ENCODE measurements at regions not wholly inside any gene's neighbourhood (a gene's known extent, or its start where the extent isn't known, plus 50 kb on each side); places are given as distances from the start of the nearest gene placed in this dataset.
"Not testable (repeated sequence)": the region's sequence is repeated elsewhere in the genome, so short reads cannot be mapped to it uniquely, and the experiment has no call there.

DNA sequence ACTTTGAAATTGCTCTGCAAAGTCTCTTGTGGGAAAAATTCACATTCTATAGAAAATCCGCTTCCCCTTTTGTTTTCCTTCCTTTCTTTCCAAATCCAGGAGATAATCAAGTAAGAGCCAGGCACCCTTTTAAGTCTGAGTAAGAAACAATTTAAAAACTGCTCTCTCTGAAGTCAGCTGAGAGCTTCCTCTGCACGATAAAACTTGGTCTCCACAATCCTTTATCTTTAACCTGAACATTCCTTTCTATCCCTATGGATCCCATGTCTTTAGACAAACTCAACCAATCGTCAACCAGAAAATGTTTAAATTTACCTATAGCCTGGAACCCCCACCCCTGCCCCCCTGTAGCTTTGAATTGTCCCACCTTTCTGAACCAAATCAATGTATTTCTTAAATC, 1723.6 kb upstream of the AGA start:
- no peaks in the 10 kb centered on the region for H3K4me1 ChIP-seq
- no peaks in the 10 kb centered on the region for H3K36me3 ChIP-seq
- H3K9me3 ChIP-seq = peaks cover 0 to 3% (median 0%) of the 10 kb centered on the region in 4 donors
- 60% methylated on average over 3 of the region's 3 CpGs for WGBS
- intact Hi-C loops (cut with DNase I) = no loop called here
- no peak overlapping the region for H3K4me3 ChIP-seq
- TF ChIP-seq EP300 (IDR thresholded peaks at IDR 0.05) (no peak), POLR2AphosphoS5 (IDR thresholded peaks at IDR 0.05) (no peak)
- H3K27ac ChIP-seq (replicated peaks in 1 of 4) = no peak overlapping the region
- no peak for DNase-seq (ENCODE audit: extremely low spot score)
- no peaks in the 10 kb centered on the region for H3K27me3 ChIP-seq

DNA sequence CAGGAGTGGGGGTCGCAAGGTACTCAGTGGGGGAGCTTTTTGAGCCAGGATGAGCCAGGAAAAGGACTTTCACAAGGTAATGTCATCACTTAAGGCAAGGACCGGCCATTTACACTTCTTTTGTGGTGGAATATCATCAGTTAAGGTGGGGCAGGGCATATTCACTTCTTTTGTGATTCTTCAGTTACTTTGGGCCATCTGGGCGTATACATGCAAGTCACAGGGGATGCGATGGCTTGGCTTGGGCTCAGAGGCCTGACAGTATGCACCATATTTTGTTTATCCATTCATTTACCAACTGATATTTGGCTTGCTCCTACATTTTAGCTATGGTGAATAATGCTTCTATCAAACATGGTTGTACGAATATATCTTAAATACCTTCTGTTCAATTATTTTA, 1728.1 kb upstream of the AGA start:
- intact Hi-C loops (cut with DNase I); DNase-seq (ENCODE audit: extremely low spot score); H3K27ac ChIP-seq (replicated peaks in 1 of 4); H3K4me1 ChIP-seq; H3K36me3 ChIP-seq; H3K27me3 ChIP-seq; H3K9me3 ChIP-seq; H3K4me3 ChIP-seq: not testable (repeated sequence)
- WGBS = 90% methylated on average over 5 of the region's 5 CpGs

- Histone ChIP-seq H3K4me1 (no peaks in the 10 kb centered on the region), H3K4me3 (no peak overlapping the region), H3K9me3 (peaks cover 0 to 14% (median 8%) of the 10 kb centered on the region in 4 donors), H3K36me3 (no peaks in the 10 kb centered on the region), H3K27me3 (no peaks in the 10 kb centered on the region), H3K27ac (replicated peaks in 1 of 4) (no peak overlapping the region)
- intact Hi-C loops (cut with DNase I) = no loop called here
- TF ChIP-seq EP300 (IDR thresholded peaks at IDR 0.05) (no peak), CTCF (IDR thresholded peaks at IDR 0.05) (no peak), POLR2A (IDR thresholded peaks at IDR 0.05; ENCODE audit: low read depth) (no peak), POLR2AphosphoS5 (IDR thresholded peaks at IDR 0.05) (no peak)
- no peak for DNase-seq (ENCODE audit: extremely low spot score)
Observed at GRCh38 chr4:179182741-179183140, 1740.5 kb upstream of the AGA start.

DNA sequence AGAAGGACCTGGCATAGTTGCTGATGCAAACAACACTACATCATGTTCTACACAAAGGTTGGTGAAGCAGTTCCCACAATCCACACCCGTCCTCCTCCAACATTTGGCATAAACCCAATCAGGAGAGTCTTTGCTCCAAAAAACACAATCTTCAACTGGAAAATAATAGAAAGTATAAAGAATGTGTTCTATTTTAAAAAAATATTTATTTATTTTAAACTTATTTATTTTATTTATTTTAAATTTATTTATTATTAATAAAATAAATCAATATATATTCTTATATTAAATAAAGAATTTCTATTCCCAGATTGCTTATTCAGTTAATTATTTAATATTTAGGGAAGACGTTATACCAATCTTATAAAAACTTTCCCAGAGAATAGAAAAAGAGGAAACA, 1753.7 kb upstream of the AGA start:
- Histone ChIP-seq H3K4me3 (no peak overlapping the region), H3K4me1 (no peaks in the 10 kb centered on the region), H3K27me3 (no peaks in the 10 kb centered on the region), H3K36me3 (no peaks in the 10 kb centered on the region), H3K9me3 (no peaks in the 10 kb centered on the region), H3K27ac (replicated peaks in 1 of 4) (no peak overlapping the region)
- TF ChIP-seq POLR2AphosphoS5 (IDR thresholded peaks at IDR 0.05) = no peak
- no peak for DNase-seq (ENCODE audit: extremely low spot score)
- 76% methylated on average over 2 of the region's 2 CpGs for WGBS
- intact Hi-C loops (cut with DNase I) = no loop called here

GRCh38 chr4:179196511-179196910, 1754.3 kb upstream of the AGA start:
- Histone ChIP-seq H3K27me3 (no peaks in the 10 kb centered on the region), H3K4me3 (no peak overlapping the region), H3K9me3 (no peaks in the 10 kb centered on the region), H3K27ac (replicated peaks in 1 of 4) (no peak overlapping the region), H3K4me1 (no peaks in the 10 kb centered on the region), H3K36me3 (no peaks in the 10 kb centered on the region)
- intact Hi-C loops (cut with DNase I) = no loop called here
- no peak for DNase-seq (ENCODE audit: extremely low spot score)
- no peak for TF ChIP-seq POLR2AphosphoS5 (IDR thresholded peaks at IDR 0.05)
- TF ChIP-seq POLR2A (IDR thresholded peaks at IDR 0.05; ENCODE audit: low read depth) = no peak
- TF ChIP-seq EP300 (IDR thresholded peaks at IDR 0.05) = no peak
- TF ChIP-seq CTCF (IDR thresholded peaks at IDR 0.05) = no peak
- 49% methylated on average over 4 of the region's 4 CpGs for WGBS

DNA sequence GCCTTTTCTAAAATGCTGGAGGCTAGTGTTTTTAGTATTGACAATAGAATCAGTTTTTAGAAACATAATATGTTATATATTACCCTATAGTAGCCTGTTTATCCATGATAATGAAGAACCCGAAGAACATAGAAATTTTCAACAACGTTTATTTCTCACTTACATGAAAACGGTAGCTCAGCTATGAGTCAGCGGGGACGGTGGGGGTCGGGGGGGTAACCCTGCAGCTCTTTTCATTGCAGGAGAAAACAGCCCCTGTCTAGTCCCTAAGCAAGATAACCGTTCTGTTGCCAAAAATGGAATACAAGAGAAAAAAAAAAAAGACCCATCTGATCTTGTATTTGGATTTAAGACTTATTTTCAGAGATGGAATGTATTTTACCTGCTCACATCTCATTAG, 1758.4 kb upstream of the AGA start:
- no peaks in the 10 kb centered on the region for H3K9me3 ChIP-seq
- no peak for DNase-seq (ENCODE audit: extremely low spot score)
- no peaks in the 10 kb centered on the region for H3K4me1 ChIP-seq
- H3K36me3 ChIP-seq = no peaks in the 10 kb centered on the region
- H3K27ac ChIP-seq (replicated peaks in 1 of 4) = no peak overlapping the region
- 85% methylated on average over 7 of the region's 7 CpGs for WGBS
- no peak overlapping the region for H3K4me3 ChIP-seq
- TF ChIP-seq CTCF (IDR thresholded peaks at IDR 0.05) = no peak
- no peak for TF ChIP-seq POLR2A (IDR thresholded peaks at IDR 0.05; ENCODE audit: low read depth)
- TF ChIP-seq EP300 (IDR thresholded peaks at IDR 0.05) = no peak
- TF ChIP-seq POLR2AphosphoS5 (IDR thresholded peaks at IDR 0.05) = no peak
- no peaks in the 10 kb centered on the region for H3K27me3 ChIP-seq
- intact Hi-C loops (cut with DNase I) = no loop called here

Data from esophagus muscularis mucosa (tissue), 4 donors.